ENCODE measurements at regions not wholly inside any gene's neighbourhood (a gene's known extent, or its start where the extent isn't known, plus 50 kb on each side); places are given as distances from the start of the nearest gene placed in this dataset.

GRCh38 chr17:36792849-36793248, 144.4 kb upstream of the LHX1 start (continued):
- no peak for TF ChIP-seq ETS1 (IDR thresholded peaks at IDR 0.05)
- TF ChIP-seq ZNF114 (CRISPR knock-in tag; IDR thresholded peaks at IDR 0.05): no peak

GRCh38 chr17:36793976-36794375, 143.3 kb upstream of the LHX1 start:
- Histone ChIP-seq H3K4me1 (ENCODE audit: insufficient read depth) (peaks cover 18% of the 10 kb centered on the region), H3K27me3 (ENCODE audit: insufficient read depth) (no peaks in the 10 kb centered on the region), H3K27ac (ENCODE audit: low read depth) (no peak overlapping the region), H3K4me2 (no peak overlapping the region), H3K9me2 (ENCODE audit: insufficient read depth) (no peaks in the 10 kb centered on the region), H3F3A (replicated peaks; ENCODE audit: low read depth) (no peaks in the 10 kb centered on the region), H3K79me2 (replicated peaks; ENCODE audit: insufficient read depth) (no peaks in the 10 kb centered on the region), H3K36me3 (ENCODE audit: insufficient read depth) (no peaks in the 10 kb centered on the region), H2AFZ (no peak overlapping the region), H3K4me3 (no peak overlapping the region), H4K20me1 (replicated peaks; ENCODE audit: insufficient read depth) (no peaks in the 10 kb centered on the region)
- no peak for ATAC-seq
- Mint-ChIP-seq H3K27me3 (ENCODE audit: insufficient read depth, low read depth, poor library complexity) (peaks cover 7% of the 10 kb centered on the region), H3K4me1 (peaks cover 18% of the 10 kb centered on the region), H3K9me3 (no peaks in the 10 kb centered on the region), H3K36me3 (ENCODE audit: low read depth) (no peaks in the 10 kb centered on the region), H3K4me3 (no peak overlapping the region), H3K27ac (no peak overlapping the region)
- no peak for TF ChIP-seq EZH2phosphoT487 (IDR thresholded peaks at IDR 0.05; ENCODE audit: unreplicated experiment)
- no peak for DNase-seq (ENCODE audit: low spot score)

GRCh38 chr17:36807496-36808179, 129.6 kb upstream of the LHX1 start:
- Histone ChIP-seq H3K9me2 (ENCODE audit: insufficient read depth) (no peaks in the 10 kb centered on the region), H3F3A (replicated peaks; ENCODE audit: low read depth) (no peaks in the 10 kb centered on the region), H3K27me3 (ENCODE audit: insufficient read depth) (peaks cover 50% of the 10 kb centered on the region), H3K4me3 (peak overlapping the region; percentile 83), H3K4me2 (peak overlapping the region; percentile 94), H3K27ac (ENCODE audit: low read depth) (no peak overlapping the region), H2AFZ (peak overlapping the region; percentile 99), H4K20me1 (replicated peaks; ENCODE audit: insufficient read depth) (0 out of 2 replicates have a peak, but pooled peaks cover 3% of the 10 kb centered on the region), H3K36me3 (ENCODE audit: insufficient read depth) (no peaks in the 10 kb centered on the region), H3K4me1 (ENCODE audit: insufficient read depth) (peaks cover 27% of the 10 kb centered on the region), H3K79me2 (replicated peaks; ENCODE audit: insufficient read depth) (no peaks in the 10 kb centered on the region)
- peak overlapping the region; percentile 72 for H3K4me3 Mint-ChIP-seq
- peaks cover 39% of the 10 kb centered on the region for H3K27me3 Mint-ChIP-seq (ENCODE audit: insufficient read depth, low read depth, poor library complexity)
- ATAC-seq (peak; percentile 65), DNase-seq (ENCODE audit: low spot score) (peak; percentile 70)
- H3K9me3 Mint-ChIP-seq: no peaks in the 10 kb centered on the region; the same call in 2 of the 3 replicates
- peaks cover 22% of the 10 kb centered on the region for H3K4me1 Mint-ChIP-seq
- H3K27ac Mint-ChIP-seq: no peak overlapping the region
- H3K36me3 Mint-ChIP-seq (ENCODE audit: low read depth): peaks cover 3% of the 10 kb centered on the region; the same call in 1 of the 3 replicates
- TF ChIP-seq REST (IDR thresholded peaks at IDR 0.05; ENCODE audit: unreplicated experiment): no peak
- no peak for TF ChIP-seq EZH2phosphoT487 (IDR thresholded peaks at IDR 0.05; ENCODE audit: unreplicated experiment)
- TF ChIP-seq ZNF114 (CRISPR knock-in tag; IDR thresholded peaks at IDR 0.05): no peak
- no peak for TF ChIP-seq ZNF462 (CRISPR knock-in tag; IDR thresholded peaks at IDR 0.05)
- TF ChIP-seq POLR2AphosphoS5 (IDR thresholded peaks at IDR 0.05; ENCODE audit: low read depth): 0 out of 2 replicates have a peak, but pooled peaks have one; percentile 12
- no peak for TF ChIP-seq JUNB (IDR thresholded peaks at IDR 0.05; ENCODE audit: unreplicated experiment)
- TF ChIP-seq NANOG (IDR thresholded peaks at IDR 0.05; ENCODE audit: borderline replicate concordance): no peak

Data from GM23338 (cell line).